NB4 (cell line): ENCODE measurements at regions not wholly inside any gene's neighbourhood (a gene's known extent, or its start where the extent isn't known, plus 50 kb on each side); places are given as distances from the start of the nearest gene placed in this dataset.

ENCODE experiments used
- CTCF ChIP-seq: IDR thresholded peaks from one replicate; pipeline ENCODE4 v1.5.1; 2012; ENCODE audit warnings: low read depth, low read length
- MAX ChIP-seq: IDR thresholded peaks from 2 replicates; pipeline ENCODE4 v1.6.1; 2011; ENCODE audit warnings: low read depth, low read length
- MYC ChIP-seq: IDR thresholded peaks from 2 replicates; pipeline ENCODE4 v1.6.1; 2011; ENCODE audit warnings: low read depth, low read length
- POLR2A ChIP-seq: IDR thresholded peaks from 2 replicates; pipeline ENCODE4 v1.6.1; 2011; ENCODE audit warnings: mild to moderate bottlenecking; ENCODE audit not compliant: insufficient read length; ENCODE audit errors: extremely low read depth

- no peak for TF ChIP-seq CTCF
- no peak for TF ChIP-seq MYC
- no peak for TF ChIP-seq POLR2A
- TF ChIP-seq MAX = no peak
Observed at GRCh38 chr9:129285979-129286772, 108.1 kb upstream of the IER5L start.
